HL-60/S4 treated with retinoic acid at 250 ng/mL for 4 days and 3 days (cell line): ENCODE measurements at regions not wholly inside any gene's neighbourhood (a gene's known extent, or its start where the extent isn't known, plus 50 kb on each side); places are given as distances from the start of the nearest gene placed in this dataset.
"Not testable (repeated sequence)": the region's sequence is repeated elsewhere in the genome, so short reads cannot be mapped to it uniquely, and the experiment has no call there.

Source experiments
- in situ Hi-C: fragments of 300-500 bp; cut with MboI; formaldehyde crosslinking; loops from 2 replicates; pipeline ENCODE4 v1.7.0; 2022; ENCODE audit warnings: low sequenced_read_pairs

- in situ Hi-C loops, result no loop called here
Measured at GRCh38 chr5:164073081-164073480, 567.7 kb downstream of the MAT2B start.

GRCh38 chr5:164076556-164076955, 571.1 kb downstream of the MAT2B start:
- in situ Hi-C loops, result no loop called here

- in situ Hi-C loops, result no loop called here
Measured at GRCh38 chr5:164090358-164090757, 584.9 kb downstream of the MAT2B start.

- in situ Hi-C loops, result no loop called here
Measured at GRCh38 chr5:164091836-164092235, 586.4 kb downstream of the MAT2B start.

GRCh38 chr5:164094291-164094690, 588.9 kb downstream of the MAT2B start:
- in situ Hi-C loops, result no loop called here

- in situ Hi-C loops, result no loop called here
Measured at GRCh38 chr5:164097749-164098148, 592.3 kb downstream of the MAT2B start.

- in situ Hi-C loops, result no loop called here
Measured at GRCh38 chr5:164098531-164098930, 593.1 kb downstream of the MAT2B start.

- in situ Hi-C loops, result no loop called here
Measured at GRCh38 chr5:164098979-164099378, 593.6 kb downstream of the MAT2B start.

- in situ Hi-C loops, result no loop called here
Measured at GRCh38 chr5:164115420-164115819, 610.0 kb downstream of the MAT2B start.

GRCh38 chr5:164119806-164120447, 614.5 kb downstream of the MAT2B start:
- in situ Hi-C loops, result no loop called here

GRCh38 chr5:164127527-164127926, 622.1 kb downstream of the MAT2B start:
- in situ Hi-C loops, result no loop called here

- in situ Hi-C loops, result no loop called here
Measured at GRCh38 chr5:164132358-164132757, 626.9 kb downstream of the MAT2B start.

GRCh38 chr5:164137095-164137494, 631.7 kb downstream of the MAT2B start:
- in situ Hi-C loops, result no loop called here

- in situ Hi-C loops, result no loop called here
Measured at GRCh38 chr5:164139423-164139822, 634.0 kb downstream of the MAT2B start.

GRCh38 chr5:164145458-164145857, 640.0 kb downstream of the MAT2B start:
- in situ Hi-C loops, result no loop called here

- in situ Hi-C loops, result no loop called here
Measured at GRCh38 chr5:164146223-164146622, 640.8 kb downstream of the MAT2B start.

GRCh38 chr5:164148292-164148691, 642.9 kb downstream of the MAT2B start:
- in situ Hi-C loops, result no loop called here

GRCh38 chr5:164152539-164152938, 647.1 kb downstream of the MAT2B start:
- in situ Hi-C loops, result not testable (repeated sequence)

GRCh38 chr5:164153469-164154172, 648.2 kb downstream of the MAT2B start:
- in situ Hi-C loops, result no loop called here

GRCh38 chr5:164170814-164171213, 665.4 kb downstream of the MAT2B start:
- in situ Hi-C loops, result no loop called here

GRCh38 chr5:164175083-164175482, 669.7 kb downstream of the MAT2B start:
- in situ Hi-C loops, result no loop called here

GRCh38 chr5:164179406-164179805, 674.0 kb downstream of the MAT2B start:
- in situ Hi-C loops, result no loop called here

- in situ Hi-C loops, result no loop called here
Measured at GRCh38 chr5:164181604-164182003, 676.2 kb downstream of the MAT2B start.
